Left hindlimb (tissue), 1 donor: ENCODE measurements at regions not wholly inside any gene's neighbourhood (a gene's known extent, or its start where the extent isn't known, plus 50 kb on each side); places are given as distances from the start of the nearest gene placed in this dataset.

ENCODE experiments used
- DNase-seq: peaks from one replicate; pipeline ENCODE4 v3.0.0-alpha.2; 2018

- no peak for DNase-seq
These were observed 77.5 kb upstream of the RIPOR2 start for GRCh38 chr6:25013246-25013645.

GRCh38 chr6:25014369-25014768 lies 78.6 kb upstream of the RIPOR2 start:
- DNase-seq = no peak

- peak; percentile 64 for DNase-seq
These were observed 79.2 kb upstream of the RIPOR2 start for GRCh38 chr6:25014791-25015560.

GRCh38 chr6:25016014-25016720 lies 80.4 kb upstream of the RIPOR2 start:
- no peak for DNase-seq

GRCh38 chr6:25017486-25017885 lies 81.7 kb upstream of the RIPOR2 start:
- DNase-seq = no peak

- DNase-seq = no peak
These were observed 82.3 kb upstream of the RIPOR2 start for GRCh38 chr6:25017932-25018567.

- no peak for DNase-seq
These were observed 82.8 kb upstream of the RIPOR2 start for GRCh38 chr6:25018568-25018954.

- no peak for DNase-seq
These were observed 86.4 kb upstream of the RIPOR2 start for GRCh38 chr6:25022140-25022553.

- DNase-seq = no peak
These were observed 88.0 kb upstream of the RIPOR2 start for GRCh38 chr6:25023781-25024180.

GRCh38 chr6:25024821-25025220 lies 89.1 kb upstream of the RIPOR2 start:
- DNase-seq = no peak

GRCh38 chr6:25025248-25025918 lies 89.6 kb upstream of the RIPOR2 start:
- DNase-seq = no peak

- no peak for DNase-seq
These were observed 90.2 kb upstream of the RIPOR2 start for GRCh38 chr6:25025919-25026301.

- no peak for DNase-seq
These were observed 91.0 kb upstream of the RIPOR2 start for GRCh38 chr6:25026723-25027122.

GRCh38 chr6:25027221-25027916 lies 91.6 kb upstream of the RIPOR2 start:
- no peak for DNase-seq

GRCh38 chr6:25028328-25028727 lies 92.6 kb upstream of the RIPOR2 start:
- DNase-seq = no peak

- DNase-seq = no peak
These were observed 97.2 kb upstream of the RIPOR2 start for GRCh38 chr6:25032934-25033333.

GRCh38 chr6:25034431-25034921 lies 98.7 kb upstream of the RIPOR2 start:
- DNase-seq = no peak

- no peak for DNase-seq
These were observed 99.4 kb upstream of the RIPOR2 start for GRCh38 chr6:25035174-25035511.

GRCh38 chr6:25035512-25036435 lies 100.0 kb upstream of the RIPOR2 start:
- DNase-seq = no peak

GRCh38 chr6:25036461-25036860 lies 100.7 kb upstream of the RIPOR2 start:
- DNase-seq = no peak

GRCh38 chr6:25038300-25038699 lies 102.5 kb upstream of the RIPOR2 start:
- DNase-seq = no peak

GRCh38 chr6:25038999-25039398 lies 103.2 kb upstream of the RIPOR2 start:
- DNase-seq = no peak
